ENCODE measurements at regions not wholly inside any gene's neighbourhood (a gene's known extent, or its start where the extent isn't known, plus 50 kb on each side); places are given as distances from the start of the nearest gene placed in this dataset.

GRCh38 chr12:38151991-38152700, 164.4 kb upstream of the ALG10B start:
- intact Hi-C loops (cut with micrococcal nuclease): no loop called here
- Mint-ChIP-seq H3K27ac (ENCODE audit: low read depth, unreplicated experiment) (no peak overlapping the region), H3K27me3 (ENCODE audit: insufficient read depth, unreplicated experiment) (no peaks in the 10 kb centered on the region), H3K4me3 (ENCODE audit: unreplicated experiment) (no peak overlapping the region), H3K4me1 (ENCODE audit: insufficient read depth, unreplicated experiment) (peaks cover 6% of the 10 kb centered on the region), H3K9me3 (ENCODE audit: unreplicated experiment) (peaks cover 19% of the 10 kb centered on the region), H3K36me3 (ENCODE audit: insufficient read depth, unreplicated experiment) (no peaks in the 10 kb centered on the region)
- no peak for DNase-seq (ENCODE audit: unreplicated experiment)
- ChIA-PET CTCF (no interaction called here), POLR2A (no interaction called here)
- no TSS peak for BruUV-seq (replicated peaks)
- TF ChIP-seq CTCF (IDR thresholded peaks at IDR 0.05; ENCODE audit: unreplicated experiment): no peak

GRCh38 chr12:38152816-38153736, 163.5 kb upstream of the ALG10B start:
- Mint-ChIP-seq H3K27ac (ENCODE audit: low read depth, unreplicated experiment) (no peak overlapping the region), H3K36me3 (ENCODE audit: insufficient read depth, unreplicated experiment) (no peaks in the 10 kb centered on the region), H3K27me3 (ENCODE audit: insufficient read depth, unreplicated experiment) (no peaks in the 10 kb centered on the region), H3K4me1 (ENCODE audit: insufficient read depth, unreplicated experiment) (peaks cover 6% of the 10 kb centered on the region), H3K4me3 (ENCODE audit: unreplicated experiment) (no peak overlapping the region), H3K9me3 (ENCODE audit: unreplicated experiment) (peaks cover 10% of the 10 kb centered on the region)
- intact Hi-C loops (cut with micrococcal nuclease): no loop called here
- ChIA-PET CTCF (no interaction called here), POLR2A (no interaction called here)
- TF ChIP-seq CTCF (IDR thresholded peaks at IDR 0.05; ENCODE audit: unreplicated experiment): no peak
- BruUV-seq (replicated peaks): no TSS peak
- no peak for DNase-seq (ENCODE audit: unreplicated experiment)

GRCh38 chr12:38153737-38154061, 162.9 kb upstream of the ALG10B start:
- H3K4me3 Mint-ChIP-seq (ENCODE audit: unreplicated experiment): no peak overlapping the region
- peaks cover 6% of the 10 kb centered on the region for H3K4me1 Mint-ChIP-seq (ENCODE audit: insufficient read depth, unreplicated experiment)
- DNase-seq (ENCODE audit: unreplicated experiment): no peak
- POLR2A ChIA-PET: no interaction called here
- BruUV-seq (replicated peaks): no TSS peak
- intact Hi-C loops (cut with micrococcal nuclease): no loop called here
- H3K27ac Mint-ChIP-seq (ENCODE audit: low read depth, unreplicated experiment): no peak overlapping the region
- no peaks in the 10 kb centered on the region for H3K36me3 Mint-ChIP-seq (ENCODE audit: insufficient read depth, unreplicated experiment)
- H3K27me3 Mint-ChIP-seq (ENCODE audit: insufficient read depth, unreplicated experiment): no peaks in the 10 kb centered on the region
- no peak for TF ChIP-seq CTCF (IDR thresholded peaks at IDR 0.05; ENCODE audit: unreplicated experiment)
- CTCF ChIA-PET: no interaction called here
- H3K9me3 Mint-ChIP-seq (ENCODE audit: unreplicated experiment): peaks cover 4% of the 10 kb centered on the region

- H3K4me1 Mint-ChIP-seq (ENCODE audit: insufficient read depth, unreplicated experiment): no peaks in the 10 kb centered on the region
- DNase-seq (ENCODE audit: unreplicated experiment): no peak
- H3K27ac Mint-ChIP-seq (ENCODE audit: low read depth, unreplicated experiment): no peak overlapping the region
- TF ChIP-seq CTCF (IDR thresholded peaks at IDR 0.05; ENCODE audit: unreplicated experiment): no peak
- CTCF ChIA-PET: no interaction called here
- no TSS peak for BruUV-seq (replicated peaks)
- no peaks in the 10 kb centered on the region for H3K27me3 Mint-ChIP-seq (ENCODE audit: insufficient read depth, unreplicated experiment)
- H3K4me3 Mint-ChIP-seq (ENCODE audit: unreplicated experiment): no peak overlapping the region
- H3K9me3 Mint-ChIP-seq (ENCODE audit: unreplicated experiment): no peaks in the 10 kb centered on the region
- POLR2A ChIA-PET: no interaction called here
- H3K36me3 Mint-ChIP-seq (ENCODE audit: insufficient read depth, unreplicated experiment): no peaks in the 10 kb centered on the region
- intact Hi-C loops (cut with micrococcal nuclease): no loop called here
These were observed 162.2 kb upstream of the ALG10B start for GRCh38 chr12:38154096-38155019.

Measured in MCF 10A (cell line).